Hematopoietic multipotent progenitor cell treated with erythropoietin and hydrocortisone succinate and interleukin-3 and kit ligand, for 4 days (in vitro differentiated cells): ENCODE measurements at regions not wholly inside any gene's neighbourhood (a gene's known extent, or its start where the extent isn't known, plus 50 kb on each side); places are given as distances from the start of the nearest gene placed in this dataset.

ENCODE experiments used
- DNase-seq: peaks from one replicate; pipeline ENCODE4 v3.0.0-alpha.2; 2015

DNA sequence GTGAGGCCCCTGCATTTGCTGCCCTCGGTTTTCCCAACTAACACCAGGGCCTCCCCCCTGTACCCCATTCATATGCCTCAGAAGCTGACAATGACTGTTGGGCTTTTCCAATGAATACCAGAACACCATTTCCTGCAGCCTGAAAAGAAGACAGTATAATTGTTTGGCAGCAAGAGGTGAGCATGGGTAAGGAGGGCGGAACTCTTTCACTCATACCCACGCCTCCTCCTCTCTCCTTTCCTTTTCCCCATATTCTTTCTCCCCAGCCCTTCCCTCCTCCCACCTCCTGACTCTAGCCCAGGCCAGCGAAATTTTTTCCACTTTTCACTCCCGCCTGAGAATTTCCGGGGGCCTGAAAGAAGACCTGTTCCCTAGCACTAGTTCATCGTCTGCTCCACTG, 58.0 kb upstream of the CHST1 start:
- DNase-seq: no peak

DNA sequence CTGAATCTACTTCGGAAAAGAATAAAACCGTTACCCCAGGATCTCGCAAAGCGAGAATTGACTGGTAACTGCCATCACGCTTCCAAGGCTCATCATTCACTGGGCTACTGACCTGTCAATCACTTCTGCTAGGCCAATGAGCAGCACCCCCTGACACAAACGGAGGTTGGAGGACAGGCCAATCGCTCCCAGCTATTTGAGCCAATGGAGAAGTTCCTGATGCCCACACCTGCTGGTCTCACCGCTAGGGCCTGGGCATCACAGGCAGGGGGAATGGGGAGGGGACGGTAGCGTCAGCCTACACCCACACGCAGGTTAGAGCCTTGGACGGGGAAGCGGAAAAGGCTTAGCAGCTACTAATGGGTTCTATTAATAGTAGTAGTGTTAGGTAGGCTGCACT, 56.7 kb upstream of the CHST1 start:
- DNase-seq: no peak

GRCh38 chr11:45717526-45717925, 52.1 kb upstream of the CHST1 start:
- DNase-seq: no peak

DNA sequence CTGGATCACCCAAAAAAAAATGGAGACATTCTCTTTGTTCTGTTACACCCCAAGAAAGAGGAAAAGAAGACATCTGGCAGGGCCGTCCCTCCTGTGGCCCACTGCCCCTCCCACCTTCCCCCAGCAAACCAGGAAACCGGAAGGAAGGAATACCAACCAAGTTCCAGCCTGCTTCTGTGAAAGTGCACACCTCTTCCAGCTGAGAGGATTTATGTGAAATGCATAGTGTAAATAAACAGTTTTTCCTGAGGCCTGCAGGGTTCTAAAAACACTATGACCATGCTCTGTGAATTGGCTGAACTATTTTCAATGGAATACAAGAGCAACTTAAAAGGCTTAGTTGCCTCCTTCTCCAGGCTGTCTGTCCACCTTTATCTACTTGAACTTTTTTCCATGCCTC, 50.0 kb upstream of the CHST1 start:
- no peak for DNase-seq
